WERI-Rb-1 (cell line): ENCODE measurements at regions not wholly inside any gene's neighbourhood (a gene's known extent, or its start where the extent isn't known, plus 50 kb on each side); places are given as distances from the start of the nearest gene placed in this dataset.

Experiments
- DNase-seq: peaks from one replicate; pipeline ENCODE4 v3.0.0-alpha.2; 2020
- H3K27ac ChIP-seq: fragments of 250-450 bp; sonication (Bioruptor Pico); 2 replicates; pipeline ENCODE4 v1.5.1; 2020; ENCODE audit warnings: mild to moderate bottlenecking, moderate library complexity
- H3K27me3 ChIP-seq: fragments of 250-450 bp; sonication (Bioruptor Pico); 2 replicates; pipeline ENCODE4 v1.5.1; 2021; ENCODE audit warnings: mild to moderate bottlenecking, low read depth, moderate library complexity; ENCODE audit not compliant: insufficient read depth, severe bottlenecking
- H3K36me3 ChIP-seq: fragments of 250-450 bp; sonication (Bioruptor Pico); 2 replicates; pipeline ENCODE4 v1.5.1; 2020; ENCODE audit warnings: mild to moderate bottlenecking, moderate library complexity
- H3K4me3 ChIP-seq: 2 replicates; pipeline ENCODE4 v1.5.1; 2011; ENCODE audit warnings: low read depth, mild to moderate bottlenecking, control low read depth, low read length
- H3K9me3 ChIP-seq: fragments of 250-450 bp; sonication (Bioruptor Pico); 2 replicates; pipeline ENCODE4 v1.5.1; 2021; ENCODE audit warnings: mild to moderate bottlenecking, moderate library complexity; ENCODE audit not compliant: severe bottlenecking
- CTCF ChIP-seq: IDR thresholded peaks from 2 replicates; pipeline ENCODE4 v1.5.1; 2011; ENCODE audit warnings: low read depth, mild to moderate bottlenecking, control low read depth, inconsistent platforms, low read length

DNA sequence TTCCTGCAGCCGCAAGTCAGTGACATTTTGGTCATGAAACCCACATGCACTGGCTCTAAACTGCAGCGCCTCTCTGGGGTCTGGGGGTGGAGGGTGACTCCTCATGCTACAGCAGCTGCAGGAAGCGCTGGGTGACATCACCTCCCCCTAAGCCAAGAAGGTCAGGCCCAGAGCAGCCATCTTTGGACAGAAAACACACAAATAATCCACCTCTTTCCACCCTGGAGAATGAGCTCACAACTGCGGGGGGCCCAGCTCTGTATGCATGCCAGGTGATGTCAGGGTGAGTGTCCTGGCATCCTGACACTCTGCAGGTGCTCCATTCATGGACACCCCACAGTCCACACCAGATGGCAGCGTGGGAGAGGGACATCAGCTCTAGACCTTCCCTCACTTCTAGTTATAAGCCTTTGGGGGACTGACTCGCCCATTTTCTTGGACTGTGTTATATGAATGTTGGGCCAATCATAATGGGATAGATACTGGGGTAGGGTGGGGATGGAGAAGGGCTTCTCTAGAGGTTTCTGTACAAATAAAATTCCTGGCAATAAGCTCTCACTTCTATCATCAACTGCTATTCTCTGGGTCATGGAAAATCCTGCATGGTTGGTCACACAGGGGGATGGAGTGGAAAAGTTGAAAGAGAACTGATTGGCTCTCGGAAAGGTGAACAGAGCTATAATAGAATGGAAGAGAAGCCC lies 70.7 kb upstream of the THBS1 start:
- peaks cover 4% of the 10 kb centered on the region for H3K9me3 ChIP-seq
- H3K4me3 ChIP-seq = no peak overlapping the region
- DNase-seq = no peak
- H3K36me3 ChIP-seq = no peaks in the 10 kb centered on the region
- peaks cover 51% of the 10 kb centered on the region for H3K27me3 ChIP-seq
- no peak for TF ChIP-seq CTCF
- no peak overlapping the region for H3K27ac ChIP-seq

- Histone ChIP-seq H3K36me3 (no peaks in the 10 kb centered on the region), H3K27me3 (peaks cover 56% of the 10 kb centered on the region), H3K9me3 (peaks cover 6% of the 10 kb centered on the region), H3K27ac (no peak overlapping the region), H3K4me3 (no peak overlapping the region)
- no peak for TF ChIP-seq CTCF
- no peak for DNase-seq
Observed at GRCh38 chr15:39511000-39511915, 69.6 kb upstream of the THBS1 start.

DNA sequence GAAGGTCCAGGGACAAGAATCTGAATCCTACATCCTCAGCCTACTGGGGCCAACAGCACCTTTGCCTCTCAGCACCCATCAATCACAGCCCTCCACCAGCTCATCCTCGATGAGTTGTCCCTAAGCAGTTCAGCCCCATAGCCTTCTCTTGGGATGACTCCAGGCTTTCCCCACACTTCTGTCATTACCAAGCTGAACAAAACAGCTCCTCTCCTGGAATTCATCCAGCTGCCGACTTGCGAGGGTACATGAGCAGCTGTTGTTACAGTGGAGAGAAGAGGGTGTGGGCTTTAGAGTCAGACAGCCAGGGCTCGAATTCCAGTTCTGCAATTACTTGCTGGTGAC lies 69.0 kb upstream of the THBS1 start:
- no peak for DNase-seq
- no peak overlapping the region for H3K27ac ChIP-seq
- H3K4me3 ChIP-seq = no peak overlapping the region
- TF ChIP-seq CTCF = no peak
- peaks cover 6% of the 10 kb centered on the region for H3K9me3 ChIP-seq
- no peaks in the 10 kb centered on the region for H3K36me3 ChIP-seq
- peaks cover 56% of the 10 kb centered on the region for H3K27me3 ChIP-seq

GRCh38 chr15:39512643-39513042 lies 68.2 kb upstream of the THBS1 start:
- no peak overlapping the region for H3K27ac ChIP-seq
- H3K4me3 ChIP-seq = no peak overlapping the region
- H3K9me3 ChIP-seq = peaks cover 6% of the 10 kb centered on the region
- no peak for DNase-seq
- no peaks in the 10 kb centered on the region for H3K36me3 ChIP-seq
- no peak for TF ChIP-seq CTCF
- peaks cover 59% of the 10 kb centered on the region for H3K27me3 ChIP-seq

DNA sequence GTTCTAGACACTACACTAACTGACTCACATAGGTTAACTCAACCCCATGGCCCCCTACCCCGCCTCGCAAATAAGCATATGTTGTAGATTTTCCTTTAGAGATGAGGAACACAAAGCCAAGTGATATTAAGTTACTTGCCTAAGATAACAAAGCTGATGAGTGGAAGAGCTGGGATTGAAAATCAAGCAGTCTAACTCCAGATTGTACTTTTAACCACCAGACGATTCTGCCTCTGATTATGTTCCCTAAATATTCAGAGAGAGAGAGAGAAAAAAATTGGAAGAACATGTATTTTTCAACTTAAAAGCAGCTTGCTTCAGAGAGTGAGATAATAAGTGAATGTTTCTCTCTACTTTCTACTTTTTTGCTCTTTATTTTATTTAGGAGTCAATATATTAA lies 66.9 kb upstream of the THBS1 start:
- H3K4me3 ChIP-seq = no peak overlapping the region
- peaks cover 60% of the 10 kb centered on the region for H3K27me3 ChIP-seq
- no peak overlapping the region for H3K27ac ChIP-seq
- H3K9me3 ChIP-seq = peaks cover 6% of the 10 kb centered on the region
- no peak for DNase-seq
- TF ChIP-seq CTCF = no peak
- no peaks in the 10 kb centered on the region for H3K36me3 ChIP-seq
